Upper lobe of right lung (tissue), 1 donor: ENCODE measurements at regions not wholly inside any gene's neighbourhood (a gene's known extent, or its start where the extent isn't known, plus 50 kb on each side); places are given as distances from the start of the nearest gene placed in this dataset.

Source experiments
- ATAC-seq: fragments of 200-7000 bp; cut with Tn5 transposase; one replicate; pipeline ENCODE4 v1.9.1; 2020; ENCODE audit warnings: mild to moderate bottlenecking, moderate library complexity
- DNase-seq: peaks from one replicate; pipeline ENCODE4 v3.0.0-alpha.2; 2020
- H3K27ac ChIP-seq: fragments of 200-600 bp; one replicate; pipeline ENCODE4 v1.8.0; 2022
- H3K27me3 ChIP-seq: fragments of 200-600 bp; one replicate; pipeline ENCODE4 v1.8.0; 2022; ENCODE audit warnings: mild to moderate bottlenecking
- H3K36me3 ChIP-seq: fragments of 200-600 bp; one replicate; pipeline ENCODE4 v1.8.0; 2022
- H3K4me1 ChIP-seq: fragments of 200-600 bp; one replicate; pipeline ENCODE4 v1.8.0; 2022
- H3K4me3 ChIP-seq: fragments of 200-600 bp; one replicate; pipeline ENCODE4 v1.8.0; 2022; ENCODE audit warnings: mild to moderate bottlenecking
- H3K9me3 ChIP-seq: fragments of 200-600 bp; one replicate; pipeline ENCODE4 v1.8.0; 2022
- CTCF ChIP-seq: fragments of 200-600 bp; IDR thresholded peaks from one replicate; pipeline ENCODE4 v1.8.0; 2022; ENCODE audit warnings: antibody characterized with exemption
- intact Hi-C: fragments of 100-400 bp; cut with DNase I; formaldehyde crosslinking; loops from one replicate; pipeline ENCODE4 v1.11.0; 2022
- donor health status: DM: no; HTN: yes; CAD: no; lungs with severe emphysema.

- H3K4me1 ChIP-seq = no peaks in the 10 kb centered on the region
- intact Hi-C loops = no loop called here
- H3K9me3 ChIP-seq = no peaks in the 10 kb centered on the region
- H3K27me3 ChIP-seq = no peaks in the 10 kb centered on the region
- no peak overlapping the region for H3K27ac ChIP-seq
- TF ChIP-seq CTCF = no peak
- H3K36me3 ChIP-seq = no peaks in the 10 kb centered on the region
- no peak for ATAC-seq
- no peak overlapping the region for H3K4me3 ChIP-seq
- DNase-seq = no peak
Observed at GRCh38 chr4:129223945-129224344, 128.0 kb downstream of the C4orf33 start.

- DNase-seq (no peak), ATAC-seq (no peak)
- intact Hi-C loops = no loop called here
- Histone ChIP-seq H3K27me3 (no peaks in the 10 kb centered on the region), H3K4me1 (no peaks in the 10 kb centered on the region), H3K4me3 (no peak overlapping the region), H3K9me3 (no peaks in the 10 kb centered on the region), H3K27ac (no peak overlapping the region), H3K36me3 (no peaks in the 10 kb centered on the region)
- TF ChIP-seq CTCF = no peak
Observed at GRCh38 chr4:129230846-129231245, 134.9 kb downstream of the C4orf33 start.

GRCh38 chr4:129231945-129232588 is 136.1 kb downstream of the C4orf33 start:
- no peak for DNase-seq
- Histone ChIP-seq H3K27ac (no peak overlapping the region), H3K4me3 (no peak overlapping the region), H3K4me1 (no peaks in the 10 kb centered on the region), H3K27me3 (no peaks in the 10 kb centered on the region), H3K9me3 (no peaks in the 10 kb centered on the region), H3K36me3 (no peaks in the 10 kb centered on the region)
- TF ChIP-seq CTCF = no peak
- no peak for ATAC-seq
- intact Hi-C loops = no loop called here

GRCh38 chr4:129232589-129233337 is 136.8 kb downstream of the C4orf33 start:
- DNase-seq (no peak), ATAC-seq (no peak)
- Histone ChIP-seq H3K4me3 (no peak overlapping the region), H3K9me3 (no peaks in the 10 kb centered on the region), H3K27ac (no peak overlapping the region), H3K4me1 (no peaks in the 10 kb centered on the region), H3K27me3 (no peaks in the 10 kb centered on the region), H3K36me3 (no peaks in the 10 kb centered on the region)
- TF ChIP-seq CTCF = no peak
- intact Hi-C loops = no loop called here

- Histone ChIP-seq H3K36me3 (no peaks in the 10 kb centered on the region), H3K9me3 (no peaks in the 10 kb centered on the region), H3K4me1 (no peaks in the 10 kb centered on the region), H3K27ac (no peak overlapping the region), H3K27me3 (no peaks in the 10 kb centered on the region), H3K4me3 (no peak overlapping the region)
- intact Hi-C loops = no loop called here
- TF ChIP-seq CTCF = no peak
- DNase-seq = no peak
- ATAC-seq = no peak
Observed at GRCh38 chr4:129233691-129234090, 137.7 kb downstream of the C4orf33 start.
